RWPE1 (cell line): ENCODE measurements at regions not wholly inside any gene's neighbourhood (a gene's known extent, or its start where the extent isn't known, plus 50 kb on each side); places are given as distances from the start of the nearest gene placed in this dataset.
"Not testable (repeated sequence)": the region's sequence is repeated elsewhere in the genome, so short reads cannot be mapped to it uniquely, and the experiment has no call there.

Source experiments
- CTCF ChIA-PET: fragments of 350-600 bp; sonication (Branson Sonifier 250); formaldehyde crosslinking; extraction: SDS; loops from one replicate; lab custom pipeline; 2021; lab: Yijun Ruan, JAX
- POLR2A ChIA-PET: fragments of 400-600 bp; formaldehyde crosslinking; extraction: SDS; loops from one replicate; lab custom pipeline; 2020; ENCODE audit warnings: antibody characterized with exemption; ENCODE audit not compliant: low non-redundant PET; lab: Yijun Ruan, JAX
- DNase-seq: peaks from one replicate; pipeline ENCODE4 v3.0.0; 2012; ENCODE audit warnings: low spot score
- H3K27ac ChIP-seq: fragments of 450-650 bp; 2 replicates; pipeline ENCODE4 v1.5.1; 2017
- CTCF ChIP-seq: fragments of 450-650 bp; conservative IDR thresholded peaks from 2 replicates; pipeline ENCODE4 v1.5.1; 2017; ENCODE audit warnings: low read depth, mild to moderate bottlenecking

- H3K27ac ChIP-seq, result no peak overlapping the region
- DNase-seq, result no peak
- TF ChIP-seq CTCF, result no peak
- POLR2A ChIA-PET, result no interaction called here
- CTCF ChIA-PET, result no interaction called here
These were observed 78.6 kb downstream of the TPBG start for GRCh38 chr6:82442061-82442719.

- DNase-seq, result peak; percentile 80
- CTCF ChIA-PET, result no interaction called here
- no peak for TF ChIP-seq CTCF
- peak overlapping the region; percentile 79 for H3K27ac ChIP-seq
- POLR2A ChIA-PET, result no interaction called here
These were observed 94.5 kb downstream of the TPBG start for GRCh38 chr6:82458147-82458546.

GRCh38 chr6:82458705-82459104, 95.1 kb downstream of the TPBG start:
- no peak for DNase-seq
- ChIA-PET POLR2A (no interaction called here), CTCF (no interaction called here)
- TF ChIP-seq CTCF, result no peak
- H3K27ac ChIP-seq, result peak overlapping the region; percentile 79

- H3K27ac ChIP-seq, result no peak overlapping the region
- POLR2A ChIA-PET, result no interaction called here
These were observed 97.9 kb downstream of the TPBG start for GRCh38 chr6:82461536-82461935.

GRCh38 chr6:82467338-82467737, 103.7 kb downstream of the TPBG start:
- DNase-seq, result no peak
- CTCF ChIA-PET, result no interaction called here
- no peak for TF ChIP-seq CTCF
- no peak overlapping the region for H3K27ac ChIP-seq
- POLR2A ChIA-PET, result no interaction called here

More at GRCh38 chr6:82461536-82461935, 97.9 kb downstream of the TPBG start:
- TF ChIP-seq CTCF, result no peak
- CTCF ChIA-PET, result no interaction called here
- no peak for DNase-seq

- POLR2A ChIA-PET, DNase-seq, H3K27ac ChIP-seq, CTCF ChIA-PET: not testable (repeated sequence)
These were observed 106.5 kb downstream of the TPBG start for GRCh38 chr6:82470123-82470522.

- DNase-seq, POLR2A ChIA-PET, H3K27ac ChIP-seq, CTCF ChIA-PET: not testable (repeated sequence)
These were observed 111.5 kb downstream of the TPBG start for GRCh38 chr6:82475106-82475505.

- TF ChIP-seq CTCF, result no peak
- DNase-seq, result peak; percentile 3
- ChIA-PET CTCF (no interaction called here), POLR2A (no interaction called here)
- no peak overlapping the region for H3K27ac ChIP-seq
These were observed 120.4 kb downstream of the TPBG start for GRCh38 chr6:82484001-82484400.
